ENCODE measurements at regions not wholly inside any gene's neighbourhood (a gene's known extent, or its start where the extent isn't known, plus 50 kb on each side); places are given as distances from the start of the nearest gene placed in this dataset.

GRCh38 chr2:151070253-151070652, 191.4 kb downstream of the RBM43 start:
- 66% methylated on average over 1 of the region's 1 CpG for WGBS
- Histone ChIP-seq H3K4me3 (ENCODE audit: low read depth in 1 of 3, low read length in 3 of 3) (no peak overlapping the region), H3K9ac (ENCODE audit: low read depth in 1 of 2, low read length in 2 of 2) (no peak overlapping the region), H3K27me3 (ENCODE audit: control insufficient read depth in 4 of 4, insufficient read depth in 4 of 4, low read length in 3 of 4) (peaks cover 0 to 3% (median 0%) of the 10 kb centered on the region in 4 donors), H3K36me3 (ENCODE audit: control insufficient read depth in 4 of 4, insufficient read depth in 3 of 4, low read depth in 1 of 4, low read length in 3 of 4) (no peaks in the 10 kb centered on the region), H3K4me1 (ENCODE audit: control insufficient read depth in 4 of 4, insufficient read depth in 4 of 4, low read length in 3 of 4) (no peaks in the 10 kb centered on the region), H3K27ac (ENCODE audit: low read depth in 1 of 2, low read length in 2 of 2) (no peak overlapping the region), H3K9me3 (ENCODE audit: control insufficient read depth in 4 of 4, low read length in 3 of 4) (peaks cover 0 to 5% (median under 1%) of the 10 kb centered on the region in 4 donors)
- no peak for DNase-seq (ENCODE audit: low spot score)
- no peak for TF ChIP-seq HNF4A (conservative IDR thresholded peaks at IDR 0.05)
- TF ChIP-seq YY1 (IDR thresholded peaks at IDR 0.05): no peak
- no peak for TF ChIP-seq FOXA1 (IDR thresholded peaks at IDR 0.05)
- no peak for TF ChIP-seq RAD21 (IDR thresholded peaks at IDR 0.05)
- TF ChIP-seq FOXA2 (IDR thresholded peaks at IDR 0.05): no peak
- TF ChIP-seq JUND (IDR thresholded peaks at IDR 0.05): no peak
- TF ChIP-seq ATF3 (IDR thresholded peaks at IDR 0.05): no peak
- no peak for TF ChIP-seq TAF1 (conservative IDR thresholded peaks at IDR 0.05)
- TF ChIP-seq MAX (IDR thresholded peaks at IDR 0.05): no peak
- no peak for TF ChIP-seq REST (IDR thresholded peaks at IDR 0.05)

DNA sequence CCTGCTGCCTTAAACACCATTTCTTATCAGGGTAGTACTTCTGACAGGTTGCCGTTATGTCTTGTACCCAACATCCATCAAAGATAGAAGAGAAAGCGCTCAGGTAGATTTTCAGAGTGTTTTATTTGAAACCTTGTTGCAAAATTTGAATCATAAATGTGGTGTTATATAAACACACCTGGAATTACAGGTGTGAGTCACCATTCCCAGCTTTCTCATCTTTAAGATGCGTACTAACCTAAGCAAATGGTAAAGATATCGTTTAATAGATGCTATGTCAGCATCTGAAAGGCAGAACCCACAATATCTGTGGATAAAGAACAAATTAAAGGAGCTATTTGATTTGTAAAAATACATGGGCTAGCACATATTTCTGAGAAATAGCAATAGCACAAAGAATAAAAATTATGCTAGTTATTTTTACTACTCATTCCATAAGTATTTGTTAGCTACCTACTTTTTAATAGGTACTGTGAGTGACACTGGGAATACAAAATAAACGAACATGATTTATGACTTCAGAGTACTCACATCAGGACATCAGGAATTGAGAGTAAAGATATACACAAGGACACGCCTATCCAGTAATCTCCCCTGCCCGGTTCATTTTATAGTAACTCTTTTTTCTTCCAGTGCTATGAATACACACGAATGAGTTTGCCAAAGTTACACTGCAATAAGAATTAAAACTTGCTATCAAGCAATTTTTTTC, 193.8 kb downstream of the RBM43 start:
- TF ChIP-seq FOXA2 (IDR thresholded peaks at IDR 0.05) (no peak), HNF4G (IDR thresholded peaks at IDR 0.05) (no peak), SP1 (IDR thresholded peaks at IDR 0.05) (no peak), RXRA (IDR thresholded peaks at IDR 0.05) (no peak), NR2F2 (IDR thresholded peaks at IDR 0.05) (no peak), HNF4A (conservative IDR thresholded peaks at IDR 0.05) (no peak), JUND (IDR thresholded peaks at IDR 0.05) (no peak), TAF1 (conservative IDR thresholded peaks at IDR 0.05) (no peak), CTCF (IDR thresholded peaks at IDR 0.05; ENCODE audit: low read depth, low read length, missing input control) (no peak)
- TF ChIP-seq, protein P1, sequence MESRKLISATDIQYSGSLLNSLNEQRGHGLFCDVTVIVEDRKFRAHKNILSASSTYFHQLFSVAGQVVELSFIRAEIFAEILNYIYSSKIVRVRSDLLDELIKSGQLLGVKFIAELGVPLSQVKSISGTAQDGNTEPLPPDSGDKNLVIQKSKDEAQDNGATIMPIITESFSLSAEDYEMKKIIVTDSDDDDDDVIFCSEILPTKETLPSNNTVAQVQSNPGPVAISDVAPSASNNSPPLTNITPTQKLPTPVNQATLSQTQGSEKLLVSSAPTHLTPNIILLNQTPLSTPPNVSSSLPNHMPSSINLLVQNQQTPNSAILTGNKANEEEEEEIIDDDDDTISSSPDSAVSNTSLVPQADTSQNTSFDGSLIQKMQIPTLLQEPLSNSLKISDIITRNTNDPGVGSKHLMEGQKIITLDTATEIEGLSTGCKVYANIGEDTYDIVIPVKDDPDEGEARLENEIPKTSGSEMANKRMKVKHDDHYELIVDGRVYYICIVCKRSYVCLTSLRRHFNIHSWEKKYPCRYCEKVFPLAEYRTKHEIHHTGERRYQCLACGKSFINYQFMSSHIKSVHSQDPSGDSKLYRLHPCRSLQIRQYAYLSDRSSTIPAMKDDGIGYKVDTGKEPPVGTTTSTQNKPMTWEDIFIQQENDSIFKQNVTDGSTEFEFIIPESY (IDR thresholded peaks at IDR 0.05): no peak
- 69% methylated on average over 8 of the region's 8 CpGs for WGBS

More for the DNA sequence above, 193.8 kb downstream of the RBM43 start:
- no peak overlapping the region for H3K9ac ChIP-seq (ENCODE audit: low read depth in 1 of 2, low read length in 2 of 2)
- H3K27me3 ChIP-seq (ENCODE audit: control insufficient read depth in 4 of 4, insufficient read depth in 4 of 4, low read length in 3 of 4): peaks cover 0 to 3% (median 0%) of the 10 kb centered on the region in 4 donors
- H3K27ac ChIP-seq (ENCODE audit: low read depth in 1 of 2, low read length in 2 of 2): no peak overlapping the region
- H3K36me3 ChIP-seq (ENCODE audit: control insufficient read depth in 4 of 4, insufficient read depth in 3 of 4, low read depth in 1 of 4, low read length in 3 of 4): no peaks in the 10 kb centered on the region
- H3K9me3 ChIP-seq (ENCODE audit: control insufficient read depth in 4 of 4, low read length in 3 of 4): no peaks in the 10 kb centered on the region
- DNase-seq (ENCODE audit: low spot score): no peak
- H3K4me1 ChIP-seq (ENCODE audit: control insufficient read depth in 4 of 4, insufficient read depth in 4 of 4, low read length in 3 of 4): no peaks in the 10 kb centered on the region
- no peak overlapping the region for H3K4me3 ChIP-seq (ENCODE audit: low read depth in 1 of 3, low read length in 3 of 3)

Measured in liver (tissue), 8 donors.